ENCODE measurements at regions not wholly inside any gene's neighbourhood (a gene's known extent, or its start where the extent isn't known, plus 50 kb on each side); places are given as distances from the start of the nearest gene placed in this dataset.

GRCh38 chr15:92745845-92746271 lies 90.3 kb upstream of the FAM174B start:
- no peak for TF ChIP-seq POLR2A (IDR thresholded peaks at IDR 0.05)
- no peak for TF ChIP-seq CTCF (IDR thresholded peaks at IDR 0.05)
